M059J (cell line): ENCODE measurements at regions not wholly inside any gene's neighbourhood (a gene's known extent, or its start where the extent isn't known, plus 50 kb on each side); places are given as distances from the start of the nearest gene placed in this dataset.
"Not testable (repeated sequence)": the region's sequence is repeated elsewhere in the genome, so short reads cannot be mapped to it uniquely, and the experiment has no call there.

Source experiments
- DNase-seq: peaks from one replicate; pipeline ENCODE4 v3.0.0-alpha.2; 2012; ENCODE audit warnings: low read depth

GRCh38 chr9:135195975-135196374 is 108.5 kb downstream of the OLFM1 start:
- DNase-seq = not testable (repeated sequence)

DNA sequence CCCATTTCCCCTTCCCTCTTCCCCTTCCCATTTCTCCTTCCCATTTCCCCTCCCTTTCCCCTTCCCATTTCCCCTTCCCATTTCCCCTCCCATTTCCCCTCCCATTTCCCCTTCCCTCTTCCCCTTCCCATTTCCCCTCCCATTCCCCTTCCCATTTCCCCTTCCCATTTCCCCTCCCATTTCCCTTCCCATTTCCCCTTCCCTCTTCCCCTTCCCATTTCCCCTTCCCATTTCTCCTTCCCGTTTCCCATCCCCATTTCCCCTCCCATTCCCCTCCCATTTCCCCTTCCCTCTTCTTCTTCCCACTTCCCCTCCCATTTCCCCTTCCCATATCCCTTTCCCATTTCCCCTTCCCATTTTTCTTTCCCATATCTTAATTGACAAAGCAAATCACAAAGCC is 109.0 kb downstream of the OLFM1 start:
- DNase-seq = no peak

- no peak for DNase-seq
Observed at GRCh38 chr9:135198144-135198543, 110.7 kb downstream of the OLFM1 start.

DNA sequence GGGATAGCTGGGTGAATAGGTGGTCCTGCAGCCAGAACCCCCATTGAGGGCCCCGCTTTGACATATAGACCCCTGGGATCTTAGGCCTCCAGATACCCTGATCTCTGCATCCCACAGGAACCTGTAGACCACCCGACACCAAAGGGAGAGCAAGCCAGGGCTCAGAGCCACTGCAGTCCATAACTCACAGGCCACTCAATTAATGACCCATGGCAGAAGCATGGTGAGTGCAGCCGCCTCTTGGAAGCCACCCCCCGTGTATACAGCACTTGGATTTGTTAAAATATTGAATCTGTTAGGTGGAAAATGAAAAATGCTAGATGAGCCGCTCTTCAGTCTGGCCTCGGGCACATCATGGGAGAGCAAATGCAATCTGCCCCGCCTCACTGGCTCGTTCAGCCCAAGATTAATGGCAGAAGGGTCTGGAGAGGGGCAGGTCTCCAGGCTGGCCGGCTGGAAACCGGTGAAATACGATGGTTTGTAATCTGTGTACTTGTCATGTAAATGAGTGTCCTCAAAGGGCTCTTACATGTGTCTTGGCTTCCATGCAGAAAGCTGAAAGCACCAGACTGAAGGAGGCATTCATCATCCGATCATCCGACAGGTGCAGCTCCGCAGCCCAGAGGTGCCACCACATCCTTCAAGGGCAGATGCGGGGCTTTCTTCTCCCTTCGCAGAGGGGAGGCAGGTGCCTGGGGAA is 111.3 kb downstream of the OLFM1 start:
- no peak for DNase-seq

- no peak for DNase-seq
Observed at GRCh38 chr9:135199489-135199888, 112.0 kb downstream of the OLFM1 start.

- no peak for DNase-seq
Observed at GRCh38 chr9:135201711-135202110, 114.2 kb downstream of the OLFM1 start.

DNA sequence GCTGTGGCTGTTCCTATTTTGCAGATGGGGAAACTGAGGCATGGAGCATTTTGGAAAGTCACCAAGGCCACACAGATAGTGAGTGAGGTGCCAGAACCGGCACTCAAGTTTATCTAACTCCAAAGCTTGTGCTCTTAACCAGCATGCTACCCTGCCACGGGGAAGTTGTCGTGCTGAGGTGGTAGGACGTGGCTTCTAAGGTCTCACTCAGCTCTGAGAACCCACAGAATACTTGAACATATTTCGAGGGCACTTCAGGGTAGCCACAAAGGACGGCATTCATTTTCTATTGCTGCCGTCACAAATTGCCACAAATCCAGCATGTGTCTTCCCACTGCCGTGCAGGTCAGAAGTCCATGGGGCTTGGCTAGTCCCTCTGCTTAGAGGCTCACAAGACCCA is 116.7 kb downstream of the OLFM1 start:
- DNase-seq = no peak

DNA sequence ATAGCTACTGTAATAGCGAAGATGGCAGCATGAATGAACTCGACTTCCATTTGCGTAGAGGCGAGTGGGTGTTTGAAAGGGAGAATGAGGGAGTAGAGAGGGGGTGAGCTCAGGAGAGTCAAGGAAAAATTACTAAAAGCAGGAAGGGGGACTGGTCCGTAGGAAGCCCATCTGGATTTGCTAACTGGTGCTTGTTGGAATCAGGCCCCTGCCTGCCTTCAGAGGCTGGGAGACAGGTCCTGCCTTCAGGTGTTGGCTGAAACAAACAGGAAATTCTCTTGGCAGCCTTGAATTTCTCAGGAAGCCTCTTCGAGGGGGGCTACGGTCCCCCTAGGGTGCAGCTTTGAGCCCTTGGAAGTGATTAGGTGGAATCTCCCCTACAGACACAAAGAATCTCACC is 121.7 kb downstream of the OLFM1 start:
- DNase-seq = no peak

GRCh38 chr9:135209852-135210251 is 122.4 kb downstream of the OLFM1 start:
- no peak for DNase-seq

DNA sequence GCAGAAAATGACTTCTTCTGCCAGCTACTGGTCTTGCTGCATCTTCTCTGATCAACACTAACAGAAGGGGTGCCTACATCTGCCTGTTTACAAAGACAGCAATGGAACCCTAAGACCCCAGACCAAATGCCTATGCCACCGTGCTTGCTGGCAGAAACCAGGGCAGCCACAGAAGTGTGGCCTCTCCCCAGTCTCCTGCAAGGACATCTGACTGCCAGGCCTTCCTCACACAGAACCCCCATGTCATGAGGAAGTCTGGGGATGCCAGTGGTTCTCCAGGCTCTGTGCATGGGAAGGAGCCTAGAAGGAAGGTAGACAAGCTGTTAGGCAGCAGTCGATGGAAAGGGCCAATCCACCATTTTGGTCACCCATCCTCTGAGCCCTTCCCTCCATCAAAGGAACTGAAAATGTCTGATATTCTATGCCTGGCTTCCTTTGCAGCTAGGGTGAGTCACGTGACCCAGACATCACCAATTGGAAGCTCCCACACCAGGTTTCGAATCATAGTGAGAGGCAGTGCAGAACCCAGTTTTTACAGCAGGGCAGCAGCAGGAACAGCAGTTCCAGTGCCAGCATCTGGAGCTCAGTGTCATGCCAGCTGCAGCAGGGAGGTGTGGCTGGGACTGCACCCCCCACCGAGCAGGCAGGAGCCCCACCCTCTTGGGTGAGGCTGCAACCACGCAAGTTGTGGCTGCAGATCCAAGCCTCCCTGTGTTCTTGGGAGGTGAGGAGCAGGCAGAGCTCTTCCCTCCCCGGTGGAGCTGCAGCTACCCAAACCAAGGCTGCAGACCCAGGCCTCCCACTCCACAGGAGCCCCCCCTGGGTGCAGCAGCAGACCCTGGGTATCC is 123.4 kb downstream of the OLFM1 start:
- no peak for DNase-seq

DNA sequence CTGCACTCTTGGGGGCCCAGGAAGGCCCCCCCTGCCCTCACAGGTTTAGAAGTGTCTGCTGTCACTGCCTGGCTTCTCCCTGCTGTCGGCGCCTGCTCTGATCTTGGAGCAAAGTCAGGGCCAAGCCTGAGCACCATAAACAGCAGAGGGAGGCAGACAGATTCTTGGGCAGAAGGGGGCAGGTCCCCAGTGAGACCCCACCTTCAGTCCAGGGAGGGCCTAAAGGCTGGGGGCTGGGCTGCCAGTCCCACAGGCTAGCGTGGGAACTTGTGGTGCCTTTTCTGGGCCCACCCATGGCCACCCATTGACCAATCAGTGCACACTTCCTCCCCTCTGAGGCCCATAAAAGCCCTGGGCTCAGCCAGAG is 124.0 kb downstream of the OLFM1 start:
- no peak for DNase-seq

GRCh38 chr9:135212961-135213360 is 125.5 kb downstream of the OLFM1 start:
- no peak for DNase-seq

GRCh38 chr9:135213566-135213965 is 126.1 kb downstream of the OLFM1 start:
- no peak for DNase-seq

- DNase-seq = no peak
Observed at GRCh38 chr9:135214054-135214640, 126.7 kb downstream of the OLFM1 start.

DNA sequence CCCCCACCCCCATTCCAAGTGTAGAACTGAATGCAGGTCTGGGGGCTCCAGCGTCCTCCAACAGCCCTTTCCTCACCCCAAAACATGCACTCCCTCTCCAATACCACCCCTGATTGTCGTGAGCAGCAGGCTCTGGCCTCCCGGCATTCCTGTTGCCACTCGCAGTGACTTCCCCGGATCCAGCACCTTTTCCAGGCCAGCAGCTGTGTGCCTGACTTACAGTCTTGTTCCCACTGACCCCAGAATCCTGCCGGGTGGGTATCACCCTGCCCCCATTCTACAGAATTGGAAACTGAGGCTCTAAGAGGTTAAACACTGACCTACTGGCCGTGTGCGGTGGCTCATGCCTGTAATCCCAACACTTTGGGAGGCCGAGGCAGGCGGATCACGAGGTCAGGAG is 127.2 kb downstream of the OLFM1 start:
- no peak for DNase-seq

DNA sequence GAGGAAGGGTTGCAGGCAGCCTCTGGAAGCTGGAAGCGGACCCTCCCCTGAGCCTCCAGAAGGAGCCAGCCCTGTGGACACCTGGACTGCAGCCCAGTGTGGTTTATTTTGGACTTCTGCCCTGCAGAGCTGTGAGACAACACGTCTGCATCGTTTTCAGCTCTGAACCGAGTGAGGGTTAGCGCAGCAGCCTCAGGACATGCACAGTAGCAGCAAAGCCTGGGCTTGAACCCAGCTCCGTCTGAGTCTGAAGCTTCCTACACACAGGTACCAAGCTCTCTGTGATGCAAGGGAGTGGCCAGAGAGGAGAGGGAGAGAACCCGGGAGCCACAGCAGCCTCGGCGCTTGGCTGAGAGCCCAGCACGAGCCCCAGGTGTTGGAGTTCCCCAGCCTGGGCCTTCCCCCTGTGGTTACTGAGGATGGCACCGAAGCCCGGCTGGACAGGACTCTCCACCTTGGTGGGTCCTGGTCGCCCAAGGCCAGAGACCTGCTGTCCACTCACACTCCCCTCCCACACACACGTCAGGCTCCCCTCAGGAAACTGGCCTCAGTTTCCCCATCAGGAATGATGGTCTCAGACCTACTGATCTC is 128.2 kb downstream of the OLFM1 start:
- DNase-seq = peak; percentile 47

DNA sequence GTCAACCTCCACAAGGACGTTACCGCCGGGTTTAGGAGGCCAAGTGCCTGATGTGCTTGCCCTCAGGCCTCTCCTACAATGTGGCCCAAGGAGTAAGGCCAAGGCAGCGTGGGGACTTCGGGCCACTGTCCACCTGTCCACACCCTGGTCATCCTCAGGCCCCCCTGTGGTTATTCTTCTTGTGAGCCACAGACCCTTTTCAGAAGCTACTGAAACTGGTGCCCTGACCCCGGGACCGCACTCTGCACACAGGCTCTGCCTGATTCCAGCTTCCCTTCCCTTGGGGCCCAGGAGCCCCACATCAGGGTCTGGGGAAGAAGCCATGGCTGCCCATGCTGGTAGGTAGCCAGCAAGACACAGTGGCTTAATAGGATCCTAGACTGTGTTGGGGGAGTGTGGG is 128.8 kb downstream of the OLFM1 start:
- no peak for DNase-seq

GRCh38 chr9:135216791-135217441 is 129.4 kb downstream of the OLFM1 start:
- no peak for DNase-seq

DNA sequence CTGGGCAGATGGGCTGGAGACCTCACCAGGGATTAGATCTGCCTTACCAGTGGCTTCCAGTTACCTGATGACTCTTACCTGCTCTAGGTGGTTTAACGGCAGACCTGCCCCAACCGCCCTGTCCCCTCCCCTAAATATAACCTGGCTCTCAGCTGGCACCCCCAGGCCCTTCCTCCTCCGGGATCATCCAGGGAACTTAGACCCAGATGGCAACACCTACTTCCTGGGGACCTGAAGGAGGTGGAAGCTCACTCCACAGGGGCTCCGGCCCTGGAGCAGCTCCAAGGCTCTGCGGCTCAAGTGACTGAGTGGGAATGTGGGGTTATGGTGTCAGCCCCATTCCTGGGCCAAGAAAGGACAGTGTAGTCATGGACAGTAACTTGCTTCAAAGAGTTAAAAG is 130.4 kb downstream of the OLFM1 start:
- DNase-seq = no peak

GRCh38 chr9:135218331-135219225 is 131.1 kb downstream of the OLFM1 start:
- DNase-seq = no peak
